ENCODE measurements at regions not wholly inside any gene's neighbourhood (a gene's known extent, or its start where the extent isn't known, plus 50 kb on each side); places are given as distances from the start of the nearest gene placed in this dataset.
"Not testable (repeated sequence)": the region's sequence is repeated elsewhere in the genome, so short reads cannot be mapped to it uniquely, and the experiment has no call there.

DNA sequence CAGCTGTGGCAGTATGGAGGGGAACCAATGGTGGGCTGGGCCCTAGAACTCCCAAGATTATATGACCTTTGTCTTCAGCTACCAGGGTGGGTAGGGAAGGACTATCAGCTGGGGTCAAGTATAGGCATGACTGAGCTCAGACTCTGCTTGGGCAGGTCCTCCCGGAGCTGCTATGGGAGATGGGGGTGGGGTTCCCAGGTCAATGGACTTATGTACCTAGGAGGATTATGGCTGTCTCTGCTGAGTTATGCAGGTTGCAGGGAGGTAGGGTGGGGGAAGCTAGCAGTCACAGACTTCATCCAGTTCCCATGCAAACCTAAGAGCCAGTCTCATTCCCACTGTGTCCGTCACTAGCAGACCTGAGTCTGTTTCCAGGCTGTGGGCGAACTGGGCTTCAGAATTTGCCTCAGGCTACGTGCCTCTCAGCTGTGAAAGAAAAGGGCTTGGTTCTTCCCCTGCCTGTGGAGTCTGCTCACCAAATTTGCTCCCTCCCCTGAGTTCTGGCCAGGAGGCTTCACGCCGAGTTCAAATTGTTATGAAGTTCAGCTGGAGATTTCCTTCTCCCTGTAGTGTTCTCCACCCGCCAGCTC lies 985.8 kb upstream of the NRXN1 start:
- DNase-seq (ENCODE audit: low read depth): no peak
- TF ChIP-seq, protein P1, sequence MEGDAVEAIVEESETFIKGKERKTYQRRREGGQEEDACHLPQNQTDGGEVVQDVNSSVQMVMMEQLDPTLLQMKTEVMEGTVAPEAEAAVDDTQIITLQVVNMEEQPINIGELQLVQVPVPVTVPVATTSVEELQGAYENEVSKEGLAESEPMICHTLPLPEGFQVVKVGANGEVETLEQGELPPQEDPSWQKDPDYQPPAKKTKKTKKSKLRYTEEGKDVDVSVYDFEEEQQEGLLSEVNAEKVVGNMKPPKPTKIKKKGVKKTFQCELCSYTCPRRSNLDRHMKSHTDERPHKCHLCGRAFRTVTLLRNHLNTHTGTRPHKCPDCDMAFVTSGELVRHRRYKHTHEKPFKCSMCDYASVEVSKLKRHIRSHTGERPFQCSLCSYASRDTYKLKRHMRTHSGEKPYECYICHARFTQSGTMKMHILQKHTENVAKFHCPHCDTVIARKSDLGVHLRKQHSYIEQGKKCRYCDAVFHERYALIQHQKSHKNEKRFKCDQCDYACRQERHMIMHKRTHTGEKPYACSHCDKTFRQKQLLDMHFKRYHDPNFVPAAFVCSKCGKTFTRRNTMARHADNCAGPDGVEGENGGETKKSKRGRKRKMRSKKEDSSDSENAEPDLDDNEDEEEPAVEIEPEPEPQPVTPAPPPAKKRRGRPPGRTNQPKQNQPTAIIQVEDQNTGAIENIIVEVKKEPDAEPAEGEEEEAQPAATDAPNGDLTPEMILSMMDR (IDR thresholded peaks at IDR 0.05; ENCODE audit: control insufficient read depth, extremely low read depth, insufficient read depth): no peak
- H3K4me3 ChIP-seq (ENCODE audit: low read depth, low read length): no peak overlapping the region

DNA sequence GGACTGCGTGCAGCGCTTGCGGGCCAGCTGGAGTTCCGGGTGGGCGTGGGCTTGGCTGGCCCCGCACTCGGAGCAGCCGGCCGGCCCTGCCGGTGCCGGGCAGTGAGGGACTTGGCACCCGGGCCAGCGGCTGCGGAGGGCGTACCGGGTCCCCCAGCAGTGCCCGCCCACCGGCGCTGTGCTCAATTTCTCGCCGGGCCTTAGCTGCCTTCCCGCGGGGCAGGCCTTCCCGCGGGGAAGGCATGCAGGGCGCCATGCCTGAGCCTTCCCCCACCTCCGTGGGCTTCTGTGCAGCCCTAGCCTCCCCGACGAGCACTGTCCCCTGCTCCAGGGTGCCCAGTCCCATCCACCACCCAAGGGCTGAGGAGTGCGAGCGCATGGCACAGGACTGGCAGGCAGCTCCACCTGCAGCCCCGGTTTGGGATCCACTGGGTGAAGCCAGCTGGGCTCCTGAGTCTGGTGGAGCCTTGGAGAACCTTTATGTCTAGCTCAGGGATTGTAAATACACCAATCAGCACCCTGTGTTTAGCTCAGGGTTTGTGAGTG lies 975.0 kb upstream of the NRXN1 start:
- not testable (repeated sequence) for H3K4me3 ChIP-seq (ENCODE audit: low read depth, low read length); DNase-seq (ENCODE audit: low read depth)

DNA sequence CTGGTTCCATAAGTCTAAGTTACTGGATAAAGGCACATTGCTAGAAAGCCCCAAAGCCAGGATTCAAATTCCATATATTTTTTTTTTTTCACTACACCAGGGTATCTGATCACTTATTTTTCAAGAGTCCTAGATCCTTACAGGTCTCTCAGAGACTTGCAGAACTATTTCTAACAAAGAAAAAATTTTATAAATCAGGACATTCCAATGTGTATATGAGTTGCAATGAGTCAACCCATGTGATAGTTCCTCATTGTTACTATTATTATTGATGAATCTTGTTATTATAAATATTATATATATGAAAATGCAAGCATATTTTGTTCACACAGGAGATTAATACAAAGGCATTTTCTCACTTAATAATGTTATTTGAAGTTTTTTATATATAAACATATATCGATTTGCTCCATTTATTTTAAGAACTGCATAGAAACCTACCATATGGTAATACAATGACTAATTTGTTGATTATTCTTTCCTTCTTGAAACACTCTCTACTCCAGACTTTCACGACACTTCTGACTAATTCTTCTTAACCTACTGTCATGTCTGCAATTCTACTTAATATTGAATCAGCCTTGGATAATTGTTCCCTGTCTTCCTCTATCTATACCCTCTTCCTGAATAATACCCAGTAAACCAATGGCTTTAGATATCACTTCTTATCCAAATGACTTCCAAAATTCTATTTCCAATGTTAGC lies 968.4 kb upstream of the NRXN1 start:
- TF ChIP-seq, protein P1 (IDR thresholded peaks at IDR 0.05; ENCODE audit: control insufficient read depth, extremely low read depth, insufficient read depth): no peak
- H3K4me3 ChIP-seq (ENCODE audit: low read depth, low read length): no peak overlapping the region
- DNase-seq (ENCODE audit: low read depth): no peak

DNA sequence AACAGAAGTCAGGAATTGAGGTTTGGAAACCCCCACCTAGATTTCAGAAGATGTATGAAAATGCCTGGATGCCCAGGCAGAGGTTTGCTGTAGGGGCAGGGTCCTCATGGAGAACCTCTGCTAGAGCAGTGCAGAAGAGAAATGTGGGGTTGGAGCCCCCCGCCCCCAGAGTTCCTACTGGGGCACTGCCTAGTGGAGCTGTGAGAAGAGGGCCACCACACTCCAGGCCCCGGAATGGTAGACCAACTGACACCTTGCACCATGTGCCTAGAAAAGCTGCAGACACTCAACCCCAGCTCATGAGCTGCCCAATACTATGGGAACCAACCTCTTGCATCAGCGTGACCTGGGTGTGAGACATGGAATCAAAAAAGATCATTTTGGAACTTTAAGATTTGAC lies 967.0 kb upstream of the NRXN1 start:
- TF ChIP-seq, protein P1 (IDR thresholded peaks at IDR 0.05; ENCODE audit: control insufficient read depth, extremely low read depth, insufficient read depth): no peak
- DNase-seq (ENCODE audit: low read depth): no peak

DNA sequence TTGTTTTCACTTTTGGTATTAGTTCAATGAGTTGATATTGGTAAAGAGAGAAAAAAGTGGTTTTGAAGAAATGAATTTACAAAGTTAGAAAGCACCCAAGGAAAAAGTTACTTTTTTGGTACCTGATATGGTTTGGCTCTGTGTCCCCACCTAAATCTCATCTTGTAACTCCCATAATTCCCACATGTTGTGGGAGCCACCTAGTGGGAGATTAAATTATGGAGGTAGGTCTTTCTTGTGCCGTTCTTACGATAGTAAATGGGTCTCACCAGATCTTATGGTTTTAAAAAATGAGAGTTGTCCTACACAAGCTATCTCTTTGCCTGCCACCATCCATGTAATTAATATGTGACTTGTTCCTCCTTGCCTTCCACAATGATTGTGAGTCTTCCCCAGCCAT lies 965.6 kb upstream of the NRXN1 start:
- DNase-seq (ENCODE audit: low read depth): no peak
- TF ChIP-seq, protein P1 (IDR thresholded peaks at IDR 0.05; ENCODE audit: control insufficient read depth, extremely low read depth, insufficient read depth): 0 out of 2 replicates have a peak, but pooled peaks have one; percentile 12
- H3K4me3 ChIP-seq (ENCODE audit: low read depth, low read length): no peak overlapping the region

More for the DNA sequence above, 967.0 kb upstream of the NRXN1 start:
- no peak overlapping the region for H3K4me3 ChIP-seq (ENCODE audit: low read depth, low read length)

DNA sequence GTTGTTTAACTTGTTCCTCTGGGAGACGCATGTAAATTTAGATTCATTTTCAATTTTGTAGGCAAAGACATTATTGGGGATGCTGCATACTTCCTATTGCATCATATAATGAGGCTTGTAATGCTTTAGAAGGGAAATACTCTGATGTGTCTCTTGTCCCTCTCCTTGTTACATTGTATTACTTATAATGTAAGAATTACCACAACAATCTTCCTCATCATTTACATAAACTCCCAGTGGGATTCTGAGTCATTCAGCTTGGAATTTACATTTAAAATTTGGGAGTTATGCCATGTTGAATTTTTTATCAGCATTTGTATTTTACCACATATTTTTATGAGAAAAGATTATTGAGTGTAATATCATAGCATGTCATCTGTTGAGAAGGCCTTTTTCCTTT lies 963.4 kb upstream of the NRXN1 start:
- no peak for DNase-seq (ENCODE audit: low read depth)

DNA sequence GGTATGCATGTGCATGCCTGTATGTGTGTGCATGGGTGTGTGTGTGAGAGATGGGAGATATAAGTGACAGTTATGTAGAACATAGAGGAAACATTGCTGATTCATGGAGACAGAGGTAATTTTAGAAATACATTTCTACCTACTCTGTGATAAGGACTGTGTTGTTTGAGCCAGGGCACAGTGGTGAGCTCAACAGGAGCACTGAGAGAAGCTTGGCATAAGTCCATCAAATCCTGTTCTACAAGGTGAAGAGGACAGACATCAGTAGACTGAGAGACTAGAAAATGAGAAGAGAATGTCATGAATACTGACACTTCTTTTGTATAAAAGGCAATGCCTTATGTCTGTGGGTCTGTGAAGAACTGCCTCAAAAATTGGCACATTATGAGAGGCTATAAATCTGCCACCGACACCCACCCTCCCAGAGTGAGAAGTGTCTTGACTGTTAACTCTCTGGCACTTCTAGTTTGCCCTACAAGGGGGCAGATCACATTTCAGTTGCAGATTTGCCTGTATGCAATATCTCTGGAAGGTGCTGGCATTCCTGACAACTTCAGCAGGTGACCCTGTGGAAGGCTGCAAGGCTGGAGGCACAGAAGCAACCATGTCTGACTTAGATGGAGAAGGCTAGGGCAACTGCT lies 962.3 kb upstream of the NRXN1 start:
- no peak overlapping the region for H3K4me3 ChIP-seq (ENCODE audit: low read depth, low read length)
- DNase-seq (ENCODE audit: low read depth): no peak
- TF ChIP-seq, protein P1 (IDR thresholded peaks at IDR 0.05; ENCODE audit: control insufficient read depth, extremely low read depth, insufficient read depth): no peak

More for the DNA sequence above, 963.4 kb upstream of the NRXN1 start:
- TF ChIP-seq, protein P1 (IDR thresholded peaks at IDR 0.05; ENCODE audit: control insufficient read depth, extremely low read depth, insufficient read depth): no peak
- H3K4me3 ChIP-seq (ENCODE audit: low read depth, low read length): no peak overlapping the region

All from LNCaP clone FGC (cell line).